ENCODE measurements at regions not wholly inside any gene's neighbourhood (a gene's known extent, or its start where the extent isn't known, plus 50 kb on each side); places are given as distances from the start of the nearest gene placed in this dataset.

DNA sequence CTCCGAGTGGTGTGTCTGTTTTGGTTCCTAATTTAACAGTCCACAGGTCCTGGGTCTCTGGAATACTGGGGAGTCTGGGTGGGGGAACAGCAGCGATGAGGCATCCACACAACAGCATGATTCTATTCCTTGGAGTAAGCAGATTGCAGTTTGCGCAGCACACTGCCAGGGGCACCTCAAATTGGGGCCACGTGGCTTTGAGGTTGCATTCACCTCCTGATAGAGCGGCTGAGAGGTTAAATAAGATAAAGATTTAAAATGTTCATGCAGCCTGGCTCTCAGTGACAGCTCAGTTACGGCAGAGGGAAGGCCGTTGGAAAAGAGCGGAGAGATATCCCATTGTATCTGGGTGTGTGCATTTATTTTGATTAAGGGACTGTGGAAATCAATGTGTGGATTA, 202.3 kb downstream of the ASB1 start:
- no peak for ATAC-seq
- no peak overlapping the region for H3K27ac ChIP-seq
- CTCF ChIA-PET = no interaction called here
- TF ChIP-seq, protein P1, sequence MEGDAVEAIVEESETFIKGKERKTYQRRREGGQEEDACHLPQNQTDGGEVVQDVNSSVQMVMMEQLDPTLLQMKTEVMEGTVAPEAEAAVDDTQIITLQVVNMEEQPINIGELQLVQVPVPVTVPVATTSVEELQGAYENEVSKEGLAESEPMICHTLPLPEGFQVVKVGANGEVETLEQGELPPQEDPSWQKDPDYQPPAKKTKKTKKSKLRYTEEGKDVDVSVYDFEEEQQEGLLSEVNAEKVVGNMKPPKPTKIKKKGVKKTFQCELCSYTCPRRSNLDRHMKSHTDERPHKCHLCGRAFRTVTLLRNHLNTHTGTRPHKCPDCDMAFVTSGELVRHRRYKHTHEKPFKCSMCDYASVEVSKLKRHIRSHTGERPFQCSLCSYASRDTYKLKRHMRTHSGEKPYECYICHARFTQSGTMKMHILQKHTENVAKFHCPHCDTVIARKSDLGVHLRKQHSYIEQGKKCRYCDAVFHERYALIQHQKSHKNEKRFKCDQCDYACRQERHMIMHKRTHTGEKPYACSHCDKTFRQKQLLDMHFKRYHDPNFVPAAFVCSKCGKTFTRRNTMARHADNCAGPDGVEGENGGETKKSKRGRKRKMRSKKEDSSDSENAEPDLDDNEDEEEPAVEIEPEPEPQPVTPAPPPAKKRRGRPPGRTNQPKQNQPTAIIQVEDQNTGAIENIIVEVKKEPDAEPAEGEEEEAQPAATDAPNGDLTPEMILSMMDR (IDR thresholded peaks at IDR 0.05) = no peak
- TF ChIP-seq, protein P2, sequence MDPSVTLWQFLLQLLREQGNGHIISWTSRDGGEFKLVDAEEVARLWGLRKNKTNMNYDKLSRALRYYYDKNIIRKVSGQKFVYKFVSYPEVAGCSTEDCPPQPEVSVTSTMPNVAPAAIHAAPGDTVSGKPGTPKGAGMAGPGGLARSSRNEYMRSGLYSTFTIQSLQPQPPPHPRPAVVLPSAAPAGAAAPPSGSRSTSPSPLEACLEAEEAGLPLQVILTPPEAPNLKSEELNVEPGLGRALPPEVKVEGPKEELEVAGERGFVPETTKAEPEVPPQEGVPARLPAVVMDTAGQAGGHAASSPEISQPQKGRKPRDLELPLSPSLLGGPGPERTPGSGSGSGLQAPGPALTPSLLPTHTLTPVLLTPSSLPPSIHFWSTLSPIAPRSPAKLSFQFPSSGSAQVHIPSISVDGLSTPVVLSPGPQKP (IDR thresholded peaks at IDR 0.05; ENCODE audit: low read depth, low read length) = no peak
- TF ChIP-seq CBX2 (IDR thresholded peaks at IDR 0.05; ENCODE audit: borderline replicate concordance, low read depth) = no peak
- 64% methylated on average over 8 of the region's 8 CpGs for WGBS (ENCODE audit: missing lambda C conversion rate)
- no peak for DNase-seq (ENCODE audit: low read depth in 1 of 2, low spot score in 1 of 2)
- no peak overlapping the region for H3K4me3 ChIP-seq
- H3K9me3 ChIP-seq = no peaks in the 10 kb centered on the region; the same call in 2 of the 3 replicates
- H3K4me2 ChIP-seq = no peak overlapping the region
- POLR2A ChIA-PET = no interaction called here
- H3K4me1 ChIP-seq = no peaks in the 10 kb centered on the region
- no peak for FAIRE-seq

DNA sequence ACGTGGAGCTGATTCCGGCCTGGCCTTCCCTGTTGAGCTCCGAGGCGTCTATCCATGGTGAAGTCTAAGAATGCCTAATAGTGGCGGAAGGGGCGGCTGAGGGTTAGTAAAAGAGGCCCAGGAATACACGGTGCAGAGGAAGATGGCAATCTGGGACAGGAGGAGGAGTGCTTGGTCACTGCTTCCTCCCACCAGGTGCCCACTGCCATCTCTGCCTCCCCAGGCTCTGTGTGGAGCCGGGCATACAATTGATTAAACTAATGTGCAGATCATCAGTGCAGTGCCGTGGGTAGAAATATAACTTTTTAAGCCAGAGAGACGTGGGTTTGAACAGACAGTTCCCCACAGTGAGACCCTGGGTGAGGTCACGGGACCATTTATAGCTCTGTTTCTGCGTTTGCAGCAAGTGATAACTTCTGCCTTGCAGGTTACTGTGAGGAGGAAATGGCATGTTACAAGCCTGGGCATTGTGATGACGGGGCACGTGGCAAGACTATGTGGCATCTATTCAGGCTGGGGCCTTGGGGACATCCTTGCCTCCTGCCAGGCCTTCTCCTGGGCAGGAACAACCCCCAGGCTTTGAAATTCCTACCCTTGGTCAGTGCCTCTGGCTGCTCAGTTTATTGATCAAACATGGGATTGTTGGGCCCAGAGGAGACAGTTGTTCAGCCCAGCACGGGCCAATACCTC, 204.9 kb downstream of the ASB1 start:
- Histone ChIP-seq H3K4me3 (no peak overlapping the region), H3K27ac (no peak overlapping the region), H3K9me3 (no peaks in the 10 kb centered on the region; the same call in 2 of the 3 replicates), H3K4me1 (no peaks in the 10 kb centered on the region), H3K4me2 (no peak overlapping the region)
- WGBS (ENCODE audit: missing lambda C conversion rate) = 83% methylated on average over 15 of the region's 15 CpGs
- FAIRE-seq (no peak), DNase-seq (ENCODE audit: low read depth in 1 of 2, low spot score in 1 of 2) (no peak), ATAC-seq (no peak)
- TF ChIP-seq, protein P3, sequence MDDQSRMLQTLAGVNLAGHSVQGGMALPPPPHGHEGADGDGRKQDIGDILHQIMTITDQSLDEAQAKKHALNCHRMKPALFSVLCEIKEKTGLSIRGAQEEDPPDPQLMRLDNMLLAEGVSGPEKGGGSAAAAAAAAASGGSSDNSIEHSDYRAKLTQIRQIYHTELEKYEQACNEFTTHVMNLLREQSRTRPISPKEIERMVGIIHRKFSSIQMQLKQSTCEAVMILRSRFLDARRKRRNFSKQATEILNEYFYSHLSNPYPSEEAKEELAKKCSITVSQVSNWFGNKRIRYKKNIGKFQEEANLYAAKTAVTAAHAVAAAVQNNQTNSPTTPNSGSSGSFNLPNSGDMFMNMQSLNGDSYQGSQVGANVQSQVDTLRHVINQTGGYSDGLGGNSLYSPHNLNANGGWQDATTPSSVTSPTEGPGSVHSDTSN (IDR thresholded peaks at IDR 0.05) = no peak
- TF ChIP-seq SMC3 (IDR thresholded peaks at IDR 0.05) (no peak), KDM5A (IDR thresholded peaks at IDR 0.05) (no peak), EP300 (IDR thresholded peaks at IDR 0.05) (no peak), POLR2AphosphoS2 (conservative IDR thresholded peaks at IDR 0.05; ENCODE audit: low read length) (no peak), ZNF302 (CRISPR knock-in tag; IDR thresholded peaks at IDR 0.05) (no peak), RFX5 (IDR thresholded peaks at IDR 0.05) (no peak), BHLHE40 (IDR thresholded peaks at IDR 0.05; ENCODE audit: low read depth, low read length) (no peak), CHD2 (IDR thresholded peaks at IDR 0.05; ENCODE audit: low read length, partially characterized antibody) (no peak), HOXB13 (CRISPR knock-in tag; IDR thresholded peaks at IDR 0.05; ENCODE audit: low read depth) (no peak), EHF (CRISPR knock-in tag; IDR thresholded peaks at IDR 0.05) (no peak), SREBF2 (IDR thresholded peaks at IDR 0.05) (no peak), ESRRA (IDR thresholded peaks at IDR 0.05; ENCODE audit: borderline replicate concordance, low read length) (no peak), CHD4 (IDR thresholded peaks at IDR 0.05; ENCODE audit: borderline replicate concordance) (no peak), RARB (CRISPR knock-in tag; IDR thresholded peaks at IDR 0.05) (no peak), CEBPB (IDR thresholded peaks at IDR 0.05) (no peak), HEYL (CRISPR knock-in tag; IDR thresholded peaks at IDR 0.05) (no peak), JUNB (IDR thresholded peaks at IDR 0.05) (no peak)
- TF ChIP-seq, protein P4, sequence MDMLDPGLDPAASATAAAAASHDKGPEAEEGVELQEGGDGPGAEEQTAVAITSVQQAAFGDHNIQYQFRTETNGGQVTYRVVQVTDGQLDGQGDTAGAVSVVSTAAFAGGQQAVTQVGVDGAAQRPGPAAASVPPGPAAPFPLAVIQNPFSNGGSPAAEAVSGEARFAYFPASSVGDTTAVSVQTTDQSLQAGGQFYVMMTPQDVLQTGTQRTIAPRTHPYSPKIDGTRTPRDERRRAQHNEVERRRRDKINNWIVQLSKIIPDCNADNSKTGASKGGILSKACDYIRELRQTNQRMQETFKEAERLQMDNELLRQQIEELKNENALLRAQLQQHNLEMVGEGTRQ (IDR thresholded peaks at IDR 0.05) = no peak
- TF ChIP-seq, protein P5, sequence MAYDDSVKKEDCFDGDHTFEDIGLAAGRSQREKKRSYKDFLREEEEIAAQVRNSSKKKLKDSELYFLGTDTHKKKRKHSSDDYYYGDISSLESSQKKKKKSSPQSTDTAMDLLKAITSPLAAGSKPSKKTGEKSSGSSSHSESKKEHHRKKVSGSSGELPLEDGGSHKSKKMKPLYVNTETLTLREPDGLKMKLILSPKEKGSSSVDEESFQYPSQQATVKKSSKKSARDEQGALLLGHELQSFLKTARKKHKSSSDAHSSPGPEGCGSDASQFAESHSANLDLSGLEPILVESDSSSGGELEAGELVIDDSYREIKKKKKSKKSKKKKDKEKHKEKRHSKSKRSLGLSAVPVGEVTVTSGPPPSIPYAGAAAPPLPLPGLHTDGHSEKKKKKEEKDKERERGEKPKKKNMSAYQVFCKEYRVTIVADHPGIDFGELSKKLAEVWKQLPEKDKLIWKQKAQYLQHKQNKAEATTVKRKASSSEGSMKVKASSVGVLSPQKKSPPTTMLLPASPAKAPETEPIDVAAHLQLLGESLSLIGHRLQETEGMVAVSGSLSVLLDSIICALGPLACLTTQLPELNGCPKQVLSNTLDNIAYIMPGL (CRISPR knock-in tag; IDR thresholded peaks at IDR 0.05; ENCODE audit: borderline replicate concordance) = no peak
- POLR2A ChIA-PET = no interaction called here
- CTCF ChIA-PET = no interaction called here

Measured in A549 (cell line).